H1 (cell line): ENCODE measurements at regions not wholly inside any gene's neighbourhood (a gene's known extent, or its start where the extent isn't known, plus 50 kb on each side); places are given as distances from the start of the nearest gene placed in this dataset.

Source experiments
- CTCF ChIA-PET: fragments of 300-600 bp; sonication (Branson Sonifier 250); formaldehyde crosslinking; loops from one replicate; lab custom pipeline; 2021; ENCODE audit not compliant: partially characterized antibody; lab: Charles Lee
- POLR2A ChIA-PET: fragments of 300-600 bp; sonication (Branson Sonifier 250); formaldehyde crosslinking; loops from one replicate; lab custom pipeline; 2021; ENCODE audit warnings: inconsistent platforms; ENCODE audit not compliant: partially characterized antibody; lab: Charles Lee
- DNase-seq, 2 experiments: peaks; one replicate each; pipeline versions ENCODE4 v3.0.0 to v3.0.0-alpha.2; 2010 to 2022; ENCODE audit warnings: low spot score in 2 of 2, low read depth in 1 of 2, mixed read lengths in 1 of 2
- FAIRE-seq: peaks from 2 replicates; lab custom pipeline; 2011; peaks lifted over from hg19 to GRCh38; lab: Jason Lieb, UNC
- H2AFZ ChIP-seq: 2 replicates; pipeline ENCODE4 v1.8.1; 2012; ENCODE audit warnings: low read length, inconsistent platforms
- H2AK5ac ChIP-seq: 2 replicates; pipeline ENCODE4 v1.6.1; 2013; ENCODE audit warnings: low read depth, low read length
- H2BK120ac ChIP-seq: replicated peaks from 2 replicates; pipeline ENCODE3; 2013; ENCODE audit warnings: low read depth, low read length, inconsistent platforms
- H2BK12ac ChIP-seq: 2 replicates; pipeline ENCODE4 v1.6.1; 2013; ENCODE audit warnings: low read depth, low read length
- H2BK15ac ChIP-seq: 2 replicates; pipeline ENCODE4 v1.6.1; 2013; ENCODE audit warnings: low read length
- H2BK20ac ChIP-seq: 2 replicates; pipeline ENCODE4 v1.6.1; 2013; ENCODE audit warnings: low read length
- H2BK5ac ChIP-seq: 2 replicates; pipeline ENCODE4 v1.6.1; 2013; ENCODE audit warnings: low read depth, low read length
- H3K14ac ChIP-seq: 2 replicates; pipeline ENCODE4 v1.6.1; 2013; ENCODE audit warnings: inconsistent platforms; ENCODE audit not compliant: insufficient read length
- H3K18ac ChIP-seq: 2 replicates; pipeline ENCODE4 v1.6.1; 2013; ENCODE audit warnings: low read length; ENCODE audit errors: extremely low read depth
- H3K23ac ChIP-seq: 2 replicates; pipeline ENCODE4 v1.6.1; 2013; ENCODE audit warnings: inconsistent platforms; ENCODE audit not compliant: insufficient read length
- H3K23me2 ChIP-seq: 2 replicates; pipeline ENCODE4 v1.6.1; 2013; ENCODE audit warnings: low read depth, low read length
- H3K27ac ChIP-seq: 2 replicates; pipeline ENCODE4 v1.6.1; 2011; ENCODE audit warnings: low read depth, low read length, inconsistent platforms
- H3K27me3 ChIP-seq, 4 experiments: replicated peaks in 1 of 4; 1 replicate in 1 of 4; 2 replicates in 3 of 4; pipeline versions ENCODE4 v1.6.1 to v1.8.1; 2011 to 2013; ENCODE audit warnings: low read length in 3 of 4, mild to moderate bottlenecking in 3 of 4, inconsistent platforms in 2 of 4, mixed read lengths in 2 of 4, moderate library complexity in 1 of 4; ENCODE audit not compliant: control insufficient read depth in 3 of 4, insufficient read depth in 3 of 4; ENCODE audit errors: extremely low read depth in 1 of 4
- H3K36me3 ChIP-seq, 4 experiments: 2 replicates each; pipeline versions ENCODE4 v1.6.1 to v1.8.1; 2011 to 2013; ENCODE audit warnings: mild to moderate bottlenecking in 4 of 4, low read length in 3 of 4, moderate library complexity in 2 of 4, control low read depth in 1 of 4, inconsistent platforms in 1 of 4; ENCODE audit not compliant: insufficient read depth in 4 of 4, control insufficient read depth in 2 of 4
- H3K4ac ChIP-seq: replicated peaks from 2 replicates; pipeline ENCODE3; 2013; ENCODE audit warnings: low read length, low read depth, mixed read lengths, inconsistent platforms; ENCODE audit not compliant: insufficient read length
- H3K4me1 ChIP-seq, 4 experiments: replicated peaks in 1 of 4; 1 replicate in 1 of 4; 2 replicates in 3 of 4; pipeline versions ENCODE4 v1.6.1 to v1.8.1; 2011 to 2013; ENCODE audit warnings: low read length in 3 of 4, inconsistent platforms in 2 of 4, mixed read lengths in 1 of 4; ENCODE audit not compliant: insufficient read depth in 4 of 4, control insufficient read depth in 3 of 4
- H3K4me2 ChIP-seq, 2 experiments: 2 replicates each; pipeline versions ENCODE4 v1.6.1 to v1.8.1; 2011 to 2013; ENCODE audit warnings: low read depth in 2 of 2, low read length in 2 of 2, control low read depth in 1 of 2, inconsistent platforms in 1 of 2, mild to moderate bottlenecking in 1 of 2; ENCODE audit not compliant: insufficient read depth in 1 of 2
- H3K4me3 ChIP-seq, 4 experiments: fragments of 200-600, 300-600 bp in 1 of 4; sonication (generic), shearing (Covaris generic), sonication (Bioruptor Twin) in 1 of 4; 2 replicates each; pipeline versions ENCODE4 v1.5.1 to v1.8.1; 2011 to 2016; ENCODE audit warnings: low read length in 4 of 4, low read depth in 3 of 4, control low read depth in 2 of 4, inconsistent platforms in 2 of 4, mild to moderate bottlenecking in 2 of 4, mixed read lengths in 1 of 4, moderate library complexity in 1 of 4; ENCODE audit not compliant: insufficient read depth in 2 of 4; ENCODE audit errors: extremely low read depth in 1 of 4
- H3K56ac ChIP-seq: replicated peaks from 2 replicates; pipeline ENCODE3; 2013; ENCODE audit warnings: low read depth, mild to moderate bottlenecking, mixed read lengths, low read length, inconsistent platforms; ENCODE audit not compliant: insufficient read length
- H3K79me1 ChIP-seq: 2 replicates; pipeline ENCODE4 v1.6.1; 2013; ENCODE audit warnings: low read depth, low read length, control low read depth
- H3K79me2 ChIP-seq, 2 experiments: 2 replicates each; pipeline versions ENCODE4 v1.6.1 to v1.8.1; 2012 to 2013; ENCODE audit warnings: low read length in 2 of 2, mild to moderate bottlenecking in 2 of 2, inconsistent platforms in 1 of 2; ENCODE audit not compliant: insufficient read depth in 2 of 2, control insufficient read depth in 1 of 2
- H3K9ac ChIP-seq, 4 experiments: replicated peaks in 1 of 4; 1 replicate in 1 of 4; 2 replicates in 3 of 4; pipeline versions ENCODE4 v1.6.1 to v1.8.1; 2011 to 2013; ENCODE audit warnings: low read depth in 3 of 4, low read length in 3 of 4, control low read depth in 2 of 4, mild to moderate bottlenecking in 2 of 4, moderate library complexity in 2 of 4, inconsistent platforms in 1 of 4; ENCODE audit errors: extremely low read depth in 1 of 4
- H3K9me3 ChIP-seq, 2 experiments: 2 replicates each; pipeline versions ENCODE4 v1.6.1 to v1.8.1; 2012 to 2013; ENCODE audit warnings: mild to moderate bottlenecking in 2 of 2, moderate library complexity in 2 of 2, control low read depth in 1 of 2, inconsistent platforms in 1 of 2, low read depth in 1 of 2, low read length in 1 of 2, mixed read lengths in 1 of 2; ENCODE audit not compliant: insufficient read depth in 2 of 2
- H4K20me1 ChIP-seq, 2 experiments: replicated peaks in 1 of 2; 2 replicates each; pipeline versions ENCODE3 to v1.8.1; 2011 to 2013; ENCODE audit warnings: inconsistent platforms in 2 of 2, low read length in 2 of 2, mild to moderate bottlenecking in 1 of 2; ENCODE audit not compliant: insufficient read depth in 2 of 2, control insufficient read depth in 1 of 2
- H4K5ac ChIP-seq: 2 replicates; pipeline ENCODE4 v1.6.1; 2013; ENCODE audit warnings: low read length, low read depth, mixed read lengths, inconsistent platforms; ENCODE audit not compliant: insufficient read length
- H4K8ac ChIP-seq: 2 replicates; pipeline ENCODE4 v1.8.0; 2013; ENCODE audit warnings: mild to moderate bottlenecking, moderate library complexity, low read length, inconsistent platforms; ENCODE audit not compliant: insufficient read depth; ENCODE audit errors: extremely low read depth
- H4K91ac ChIP-seq: replicated peaks from 2 replicates; pipeline ENCODE3; 2013; ENCODE audit warnings: low read length, mixed read lengths, inconsistent platforms; ENCODE audit not compliant: insufficient read length
- CBX5 ChIP-seq: fragments of 300-800, 300-1000 bp; sonication (generic); IDR thresholded peaks from 2 replicates; pipeline ENCODE4 v1.7.1; 2016; ENCODE audit warnings: antibody characterized with exemption, low read length, low read depth
- CBX8 ChIP-seq: fragments of 300-800, 300-1000 bp; sonication (generic); IDR thresholded peaks from 2 replicates; pipeline ENCODE4 v1.7.1; 2016; ENCODE audit warnings: low read depth, low read length, borderline replicate concordance
- MAX ChIP-seq: IDR thresholded peaks from 2 replicates; pipeline ENCODE4 v1.6.1; 2012; ENCODE audit warnings: inconsistent platforms
- NRF1 ChIP-seq: IDR thresholded peaks from 2 replicates; pipeline ENCODE4 v1.6.1; 2011; ENCODE audit warnings: mild to moderate bottlenecking, low read depth, low read length, improper control_type of control experiment
- RAD21 ChIP-seq, 2 experiments: IDR thresholded peaks in 1 of 2; conservative IDR thresholded peaks in 1 of 2; 2 replicates each; pipeline ENCODE4 v1.6.1; 2011; ENCODE audit warnings: low read depth in 2 of 2, low read length in 2 of 2, improper control_type of control experiment in 1 of 2, inconsistent platforms in 1 of 2, mild to moderate bottlenecking in 1 of 2, moderate library complexity in 1 of 2
- SIRT6 ChIP-seq: IDR thresholded peaks from one replicate; pipeline ENCODE4 v1.7.1; 2012; ENCODE audit warnings: low read length, inconsistent platforms
- SUZ12 ChIP-seq: fragments of 200-600 bp; sonication (generic); IDR thresholded peaks from 2 replicates; pipeline ENCODE4 v1.6.1; 2012; ENCODE audit warnings: mild to moderate bottlenecking, inconsistent platforms, low read length, moderate library complexity, mixed read lengths
- WGBS, 2 experiments: shearing (Covaris generic) in 1 of 2; methylation state at CpG; one replicate each; pipeline versions ENCODE4 v1.1.6 to v1.1.7; 2013 to 2015; ENCODE audit warnings: low lambda C conversion rate in 2 of 2, mixed read lengths in 2 of 2, inconsistent platforms in 1 of 2, low coverage in 1 of 2, missing lambda C conversion rate in 1 of 2; ENCODE audit not compliant: insufficient replicate concordance in 2 of 2, insufficient coverage in 1 of 2, insufficient read length in 1 of 2; ENCODE audit errors: extremely low coverage in 1 of 2, missing lambda C conversion rate in 1 of 2; 5-methylcytosine and 5-hydroxymethylcytosine counted together

GRCh38 chr14:89477391-89477790, 60.4 kb upstream of the FOXN3 start:
- H3K18ac ChIP-seq = no peak overlapping the region
- H2BK120ac ChIP-seq = no peak overlapping the region
- FAIRE-seq = no peak
- H3K4me3 ChIP-seq = no peak overlapping the region
- no peak overlapping the region for H2BK12ac ChIP-seq
- no peaks in the 10 kb centered on the region for H3K23me2 ChIP-seq
- no peaks in the 10 kb centered on the region for H4K20me1 ChIP-seq
- H3K4me1 ChIP-seq = peaks cover 0 to 2% (median 0%) of the 10 kb centered on the region in 4 experiments; a peak in 1 of 7 replicates
- H3K36me3 ChIP-seq = peaks cover 0 to 4% (median 0%) of the 10 kb centered on the region in 4 experiments; a peak in 1 of 8 replicates
- no peak overlapping the region for H2BK15ac ChIP-seq
- no peak overlapping the region for H2BK5ac ChIP-seq
- no peak overlapping the region for H3K14ac ChIP-seq
- H4K91ac ChIP-seq = no peak overlapping the region
- H3K56ac ChIP-seq = no peak overlapping the region
- peaks cover 0 to 17% of the 10 kb centered on the region in 2 experiments; a peak in 1 of 4 replicates for H3K79me2 ChIP-seq
- H2BK20ac ChIP-seq = no peak overlapping the region
- peaks cover 6% of the 10 kb centered on the region; the same call in 1 of the 2 replicates for H3K79me1 ChIP-seq
- no peak overlapping the region for H3K9ac ChIP-seq
- no peaks in the 10 kb centered on the region for H3K27me3 ChIP-seq
- no peak overlapping the region for H3K27ac ChIP-seq
- ChIA-PET CTCF (interaction anchor here (0.8 to 1.7 kb wide), 3 partner anchors 9 to 19 kb away, joined by 3 to 4 read pairs (median 4); no protein-coding TSS in a partner anchor), POLR2A (no interaction called here)
- 96% methylated on average over 4 of the region's 4 CpGs; no CpG with 5 or more reads in 1 of the 2 experiments for WGBS, 2 experiments
- H3K4ac ChIP-seq = no peak overlapping the region
- TF ChIP-seq NRF1 (no peak), SUZ12 (no peak), SIRT6 (no peak), RAD21 (IDR thresholded peaks at IDR 0.05 in 1 of 2, conservative IDR thresholded peaks at IDR 0.05 in 1 of 2; ENCODE audit: low read depth in 2 of 2, low read length in 2 of 2) (no peak), MAX (no peak), CBX5 (no peak), CBX8 (no peak)
- H3K23ac ChIP-seq = no peak overlapping the region
- no peak overlapping the region for H4K8ac ChIP-seq
- DNase-seq = no peak
- H4K5ac ChIP-seq = no peak overlapping the region
- no peaks in the 10 kb centered on the region for H3K9me3 ChIP-seq
- H2AK5ac ChIP-seq = no peak overlapping the region
- no peak overlapping the region for H3K4me2 ChIP-seq
- no peak overlapping the region for H2AFZ ChIP-seq
